Adipocyte (in vitro differentiated cells): ENCODE measurements at regions not wholly inside any gene's neighbourhood (a gene's known extent, or its start where the extent isn't known, plus 50 kb on each side); places are given as distances from the start of the nearest gene placed in this dataset.

Experiments
- DNase-seq: peaks from one replicate; pipeline ENCODE4 v3.0.0-alpha.2; 2015; ENCODE audit warnings: low read depth
- H3K27me3 ChIP-seq: replicated peaks from 2 replicates; pipeline ENCODE4 v1.7.0; 2013; ENCODE audit warnings: mild to moderate bottlenecking, low read length, moderate library complexity; ENCODE audit not compliant: control insufficient read depth, insufficient read depth
- H3K36me3 ChIP-seq: 2 replicates; pipeline ENCODE4 v1.7.0; 2013; ENCODE audit warnings: low read length, mild to moderate bottlenecking, moderate library complexity; ENCODE audit not compliant: control insufficient read depth, insufficient read depth, severe bottlenecking
- H3K4me1 ChIP-seq: 2 replicates; pipeline ENCODE4 v1.7.0; 2013; ENCODE audit warnings: mild to moderate bottlenecking, low read length, moderate library complexity; ENCODE audit not compliant: control insufficient read depth, insufficient read depth
- H3K4me3 ChIP-seq: 2 replicates; pipeline ENCODE4 v1.7.0; 2013; ENCODE audit warnings: mild to moderate bottlenecking, low read length, moderate library complexity
- H3K9ac ChIP-seq: 2 replicates; pipeline ENCODE4 v1.7.0; 2013; ENCODE audit warnings: mild to moderate bottlenecking, low read length, moderate library complexity
- H3K9me3 ChIP-seq: 2 replicates; pipeline ENCODE4 v1.7.0; 2013; ENCODE audit warnings: mild to moderate bottlenecking, low read length, moderate library complexity; ENCODE audit not compliant: control insufficient read depth

- no peaks in the 10 kb centered on the region for H3K9me3 ChIP-seq
- no peaks in the 10 kb centered on the region for H3K36me3 ChIP-seq
- H3K4me3 ChIP-seq: no peak overlapping the region
- no peak for DNase-seq
- no peak overlapping the region for H3K9ac ChIP-seq
- no peaks in the 10 kb centered on the region for H3K27me3 ChIP-seq
- H3K4me1 ChIP-seq: peaks cover 7% of the 10 kb centered on the region
These were observed 718.3 kb downstream of the EPM2A start for GRCh38 chr6:145017051-145017450.

GRCh38 chr6:145017516-145017915 is 717.8 kb downstream of the EPM2A start:
- Histone ChIP-seq H3K4me1 (peaks cover 7% of the 10 kb centered on the region), H3K27me3 (no peaks in the 10 kb centered on the region), H3K9me3 (no peaks in the 10 kb centered on the region), H3K4me3 (no peak overlapping the region), H3K36me3 (no peaks in the 10 kb centered on the region), H3K9ac (no peak overlapping the region)
- DNase-seq: no peak

GRCh38 chr6:145018027-145018426 is 717.3 kb downstream of the EPM2A start:
- Histone ChIP-seq H3K4me3 (no peak overlapping the region), H3K9me3 (no peaks in the 10 kb centered on the region), H3K9ac (no peak overlapping the region), H3K27me3 (no peaks in the 10 kb centered on the region), H3K36me3 (no peaks in the 10 kb centered on the region), H3K4me1 (peaks cover 7% of the 10 kb centered on the region)
- DNase-seq: no peak

GRCh38 chr6:145020114-145020513 is 715.2 kb downstream of the EPM2A start:
- DNase-seq: no peak

DNA sequence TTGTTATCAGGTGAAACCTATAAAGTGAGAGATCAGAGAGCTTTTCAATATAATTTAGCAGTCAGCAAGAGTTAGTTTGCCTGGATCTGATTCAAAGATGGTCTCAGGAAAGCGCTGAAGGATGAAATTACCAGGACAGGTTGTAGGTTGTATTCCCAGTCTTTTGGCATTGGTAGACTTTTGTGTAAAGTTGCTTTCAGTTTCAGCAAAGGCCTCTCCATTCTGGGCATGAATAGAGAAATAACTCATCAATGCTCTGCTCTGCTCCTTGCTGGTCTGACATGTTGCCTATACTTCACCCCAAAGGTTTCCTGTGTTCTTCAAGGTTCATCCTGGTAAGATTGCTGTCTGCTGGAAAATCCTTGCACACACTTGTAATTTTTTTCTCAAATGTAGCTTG is 714.8 kb downstream of the EPM2A start:
- DNase-seq: no peak
- Histone ChIP-seq H3K4me3 (no peak overlapping the region), H3K36me3 (no peaks in the 10 kb centered on the region), H3K9ac (no peak overlapping the region), H3K4me1 (peaks cover 5% of the 10 kb centered on the region), H3K9me3 (no peaks in the 10 kb centered on the region), H3K27me3 (no peaks in the 10 kb centered on the region)

More at GRCh38 chr6:145020114-145020513, 715.2 kb downstream of the EPM2A start:
- Histone ChIP-seq H3K27me3 (no peaks in the 10 kb centered on the region), H3K9me3 (no peaks in the 10 kb centered on the region), H3K4me1 (peaks cover 7% of the 10 kb centered on the region), H3K4me3 (no peak overlapping the region), H3K36me3 (no peaks in the 10 kb centered on the region), H3K9ac (no peak overlapping the region)

- H3K9ac ChIP-seq: no peak overlapping the region
- H3K27me3 ChIP-seq: no peaks in the 10 kb centered on the region
- H3K4me3 ChIP-seq: no peak overlapping the region
- H3K4me1 ChIP-seq: peaks cover 3% of the 10 kb centered on the region
- no peak for DNase-seq
- no peaks in the 10 kb centered on the region for H3K36me3 ChIP-seq
- H3K9me3 ChIP-seq: no peaks in the 10 kb centered on the region
These were observed 713.0 kb downstream of the EPM2A start for GRCh38 chr6:145022199-145022796.

DNA sequence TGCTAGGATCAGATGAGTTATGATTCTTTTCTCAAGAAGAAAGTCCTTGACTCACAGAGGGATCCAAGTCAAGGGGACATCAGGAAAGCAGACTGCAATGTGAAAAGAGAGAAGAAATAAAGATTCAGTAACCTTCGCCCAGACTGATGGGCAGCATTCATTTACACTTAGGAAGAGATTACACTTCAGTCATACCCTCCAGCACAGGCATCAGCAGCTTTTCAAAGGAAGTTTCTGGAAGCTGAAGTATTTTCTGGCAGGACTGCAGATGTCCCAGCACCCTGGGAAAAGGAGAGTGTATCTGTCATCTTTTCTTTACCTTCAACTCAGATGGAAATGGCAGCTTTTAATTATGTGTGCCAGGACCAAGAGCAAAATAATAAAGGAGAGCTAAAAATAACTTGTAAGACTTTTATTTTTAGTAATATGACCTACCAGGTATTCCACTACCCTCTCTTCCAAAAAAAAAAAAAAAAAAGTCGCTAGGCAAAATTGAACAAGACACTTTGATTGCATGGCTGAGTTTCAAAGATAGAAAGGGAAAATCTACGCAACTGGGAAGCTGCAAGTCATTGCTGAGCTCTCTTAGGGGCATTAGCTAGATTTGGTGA is 712.1 kb downstream of the EPM2A start:
- Histone ChIP-seq H3K36me3 (no peaks in the 10 kb centered on the region), H3K4me3 (no peak overlapping the region), H3K9ac (no peak overlapping the region), H3K27me3 (no peaks in the 10 kb centered on the region), H3K9me3 (no peaks in the 10 kb centered on the region), H3K4me1 (peaks cover 3% of the 10 kb centered on the region)
- DNase-seq: no peak

- no peak overlapping the region for H3K4me3 ChIP-seq
- H3K27me3 ChIP-seq: no peaks in the 10 kb centered on the region
- H3K36me3 ChIP-seq: no peaks in the 10 kb centered on the region
- no peak for DNase-seq
- H3K9ac ChIP-seq: no peak overlapping the region
- peaks cover 3% of the 10 kb centered on the region for H3K4me1 ChIP-seq
- H3K9me3 ChIP-seq: no peaks in the 10 kb centered on the region
These were observed 709.8 kb downstream of the EPM2A start for GRCh38 chr6:145025488-145025887.

- H3K36me3 ChIP-seq: no peaks in the 10 kb centered on the region
These were observed 709.0 kb downstream of the EPM2A start for GRCh38 chr6:145026267-145026679.

GRCh38 chr6:145028144-145028818 is 707.0 kb downstream of the EPM2A start:
- no peak overlapping the region for H3K4me3 ChIP-seq
- DNase-seq: peak; percentile 50
- no peaks in the 10 kb centered on the region for H3K36me3 ChIP-seq
- no peaks in the 10 kb centered on the region for H3K27me3 ChIP-seq
- no peak overlapping the region for H3K9ac ChIP-seq
- H3K9me3 ChIP-seq: no peaks in the 10 kb centered on the region
- peaks cover 12% of the 10 kb centered on the region for H3K4me1 ChIP-seq

More at GRCh38 chr6:145026267-145026679, 709.0 kb downstream of the EPM2A start:
- H3K4me3 ChIP-seq: no peak overlapping the region
- no peak for DNase-seq
- peaks cover 10% of the 10 kb centered on the region for H3K4me1 ChIP-seq
- no peak overlapping the region for H3K9ac ChIP-seq
- no peaks in the 10 kb centered on the region for H3K27me3 ChIP-seq
- no peaks in the 10 kb centered on the region for H3K9me3 ChIP-seq

GRCh38 chr6:145031001-145031400 is 704.3 kb downstream of the EPM2A start:
- Histone ChIP-seq H3K9ac (no peak overlapping the region), H3K27me3 (no peaks in the 10 kb centered on the region), H3K36me3 (no peaks in the 10 kb centered on the region), H3K9me3 (no peaks in the 10 kb centered on the region), H3K4me3 (no peak overlapping the region), H3K4me1 (peaks cover 13% of the 10 kb centered on the region)
- no peak for DNase-seq
